GM12878 (cell line): ENCODE measurements at regions not wholly inside any gene's neighbourhood (a gene's known extent, or its start where the extent isn't known, plus 50 kb on each side); places are given as distances from the start of the nearest gene placed in this dataset.

Source experiments
- ATAC-seq: fragments of 200-7000 bp; cut with Tn5 transposase; 3 replicates; pipeline ENCODE4 v1.9.1; 2020; ENCODE audit warnings: mild to moderate bottlenecking, moderate library complexity
- BruUV-seq: library from RNA; stranded (reverse); fragments of 400-500 nt; replicated peaks from 2 replicates; lab custom pipeline; 2021; lab: Mats Ljungman, UMichigan
- CTCF ChIA-PET: fragments of 300-600 bp; sonication (Branson Sonifier 250); formaldehyde crosslinking; extraction: SDS; loops from one replicate; lab custom pipeline; 2021; ENCODE audit warnings: inconsistent platforms; lab: Yijun Ruan, JAX
- POLR2A ChIA-PET: fragments of 350-600 bp; formaldehyde crosslinking; extraction: SDS; loops from one replicate; lab custom pipeline; 2021; ENCODE audit warnings: inconsistent platforms; lab: Charles Lee
- RAD21 ChIA-PET: fragments of 300-600 bp; sonication (Branson Sonifier 250); formaldehyde crosslinking; loops from one replicate; lab custom pipeline; 2023; ENCODE audit warnings: antibody characterized with exemption; ENCODE audit not compliant: unreplicated experiment; lab: Charles Lee
- SMC1A ChIA-PET: fragments of 300-600 bp; sonication (Branson Sonifier 250); formaldehyde crosslinking; loops from one replicate; lab custom pipeline; 2023; ENCODE audit not compliant: unreplicated experiment, uncharacterized antibody; lab: Charles Lee
- DNase-seq: peaks from one replicate; pipeline ENCODE4 v3.0.0-alpha.2; 2011; ENCODE audit warnings: low read depth, low spot score
- FAIRE-seq: peaks from 3 replicates; lab custom pipeline; 2011; peaks lifted over from hg19 to GRCh38; lab: Jason Lieb, UNC
- H2AFZ ChIP-seq: 2 replicates; pipeline ENCODE4 v1.6.0; 2011; ENCODE audit warnings: low read depth, low read length, control low read depth; ENCODE audit not compliant: control insufficient read depth
- H3K27ac ChIP-seq: 2 replicates; pipeline ENCODE4 v1.5.1; 2011; ENCODE audit warnings: control low read depth; ENCODE audit not compliant: control insufficient read depth, insufficient read depth
- H3K27me3 ChIP-seq, 2 experiments: replicated peaks in 1 of 2; 2 replicates each; pipeline versions ENCODE4 v1.6.0 to v1.6.1; 2011; ENCODE audit warnings: low read length in 1 of 2; ENCODE audit not compliant: control insufficient read depth in 2 of 2, insufficient read depth in 2 of 2
- H3K36me3 ChIP-seq, 2 experiments: 2 replicates each; pipeline ENCODE4 v1.5.1; 2011; ENCODE audit warnings: low read length in 1 of 2; ENCODE audit not compliant: control insufficient read depth in 2 of 2, insufficient read depth in 2 of 2
- H3K4me1 ChIP-seq: 2 replicates; pipeline ENCODE4 v1.6.1; 2011; ENCODE audit warnings: mild to moderate bottlenecking, low read length, moderate library complexity, mixed read lengths; ENCODE audit not compliant: control insufficient read depth, insufficient read depth
- H3K4me2 ChIP-seq: 2 replicates; pipeline ENCODE4 v1.6.0; 2011; ENCODE audit warnings: control low read depth; ENCODE audit not compliant: control insufficient read depth, insufficient read depth
- H3K4me3 ChIP-seq: fragments of 200-600 bp; sonication (generic); 2 replicates; pipeline ENCODE4 v1.5.1; 2016
- H3K79me2 ChIP-seq: 2 replicates; pipeline ENCODE4 v1.6.0; 2011; ENCODE audit warnings: low read length; ENCODE audit not compliant: control insufficient read depth, insufficient read depth
- H3K9ac ChIP-seq: 2 replicates; pipeline ENCODE4 v1.8.0; 2011; ENCODE audit warnings: low read length, control low read depth, mixed read lengths; ENCODE audit not compliant: control insufficient read depth, insufficient read depth
- H3K9me3 ChIP-seq: replicated peaks from 3 replicates; pipeline ENCODE4 v1.5.1; 2011; ENCODE audit warnings: mild to moderate bottlenecking, low read length; ENCODE audit not compliant: control insufficient read depth, insufficient read depth
- H4K20me1 ChIP-seq: 2 replicates; pipeline ENCODE4 v1.6.0; 2011; ENCODE audit not compliant: control insufficient read depth, insufficient read depth
- ESRRA ChIP-seq: IDR thresholded peaks from 2 replicates; pipeline ENCODE4 v1.6.1; 2012; ENCODE audit warnings: mild to moderate bottlenecking, low read length, improper control_type of control experiment
- MYC ChIP-seq: IDR thresholded peaks from 2 replicates; pipeline ENCODE4 v1.6.1; 2011; ENCODE audit warnings: mild to moderate bottlenecking, low read length, moderate library complexity, inconsistent platforms; ENCODE audit not compliant: insufficient read depth, insufficient replicate concordance, insufficient read length, severe bottlenecking
- POLR2AphosphoS2 ChIP-seq: IDR thresholded peaks from 2 replicates; pipeline ENCODE4 v1.6.1; 2011; ENCODE audit warnings: low read depth, mild to moderate bottlenecking, low read length, improper control_type of control experiment, moderate library complexity
- RELB ChIP-seq: fragments of 450-650 bp; IDR thresholded peaks from 2 replicates; pipeline ENCODE4 v1.6.1; 2017; ENCODE audit warnings: low read depth, mild to moderate bottlenecking, moderate library complexity
- TCF3 ChIP-seq: IDR thresholded peaks from 2 replicates; pipeline ENCODE4 v1.6.1; 2012; ENCODE audit warnings: low read depth, mild to moderate bottlenecking, low read length, borderline replicate concordance; ENCODE audit not compliant: insufficient read depth
- ZNF687 ChIP-seq: fragments of 450-650 bp; IDR thresholded peaks from 2 replicates; pipeline ENCODE4 v1.6.1; 2017; ENCODE audit warnings: mild to moderate bottlenecking, moderate library complexity
- WGBS: methylation state at CpG from one replicate; pipeline ENCODE4 v1.1.6; 2016; ENCODE audit warnings: low lambda C conversion rate; ENCODE audit not compliant: insufficient replicate concordance, insufficient coverage; ENCODE audit errors: missing lambda C conversion rate; 5-methylcytosine and 5-hydroxymethylcytosine counted together
- in situ Hi-C: fragments of 300-500 bp; cut with MboI; formaldehyde crosslinking; loops from 9 replicates; pipeline ENCODE4 v1.14.3; 2018; ENCODE audit warnings: mixed read lengths
- intact Hi-C: fragments of 100-400 bp; cut with micrococcal nuclease; formaldehyde crosslinking; loops from one replicate; pipeline ENCODE4 v1.14.2; 2022; ENCODE audit not compliant: unreplicated experiment

- Histone ChIP-seq H3K36me3 (peaks cover 26 to 49% of the 10 kb centered on the region in 2 experiments), H3K4me2 (no peak overlapping the region), H3K4me3 (no peak overlapping the region), H3K79me2 (peaks cover 61% of the 10 kb centered on the region), H3K27me3 (no peaks in the 10 kb centered on the region), H3K27ac (no peak overlapping the region), H4K20me1 (no peaks in the 10 kb centered on the region), H3K9ac (no peak overlapping the region), H2AFZ (no peak overlapping the region), H3K4me1 (peaks cover 7% of the 10 kb centered on the region), H3K9me3 (no peaks in the 10 kb centered on the region)
- ChIA-PET CTCF (interaction anchor here (0.9 to 1.1 kb wide), 2 partner anchors 24 to 32 kb away, joined by 3 to 5 read pairs; no protein-coding TSS in a partner anchor), RAD21 (interaction anchor here (1.0 to 2.1 kb wide), 2 partner anchors 12 to 66 kb away, joined by 3 to 8 read pairs; no protein-coding TSS in a partner anchor), SMC1A (interaction anchor here (1.3 kb wide), 1 partner anchor 12 kb away, joined by 4 read pairs; no protein-coding TSS in a partner anchor), POLR2A (interaction anchor here (0.6 to 1.1 kb wide), 3 partner anchors 14 to 85 kb away, joined by 3 to 8 read pairs (median 3); no protein-coding TSS in a partner anchor)
- intact Hi-C loops: no loop called here
- no TSS peak for BruUV-seq
- WGBS: 98% methylated on average over 4 of the region's 4 CpGs
- no peak for DNase-seq
- no peak for FAIRE-seq
- no peak for ATAC-seq
- in situ Hi-C loops: no loop called here
- TF ChIP-seq TCF3: no peak
- TF ChIP-seq POLR2AphosphoS2: peak; percentile 42; the same call in 1 of the 2 replicates
- no peak for TF ChIP-seq ESRRA
- TF ChIP-seq ZNF687: no peak
- no peak for TF ChIP-seq RELB
- TF ChIP-seq MYC: no peak
Measured at GRCh38 chr3:141427764-141428163, 59.1 kb upstream of the RASA2 start.
